ENCODE measurements at regions not wholly inside any gene's neighbourhood (a gene's known extent, or its start where the extent isn't known, plus 50 kb on each side); places are given as distances from the start of the nearest gene placed in this dataset.

DNA sequence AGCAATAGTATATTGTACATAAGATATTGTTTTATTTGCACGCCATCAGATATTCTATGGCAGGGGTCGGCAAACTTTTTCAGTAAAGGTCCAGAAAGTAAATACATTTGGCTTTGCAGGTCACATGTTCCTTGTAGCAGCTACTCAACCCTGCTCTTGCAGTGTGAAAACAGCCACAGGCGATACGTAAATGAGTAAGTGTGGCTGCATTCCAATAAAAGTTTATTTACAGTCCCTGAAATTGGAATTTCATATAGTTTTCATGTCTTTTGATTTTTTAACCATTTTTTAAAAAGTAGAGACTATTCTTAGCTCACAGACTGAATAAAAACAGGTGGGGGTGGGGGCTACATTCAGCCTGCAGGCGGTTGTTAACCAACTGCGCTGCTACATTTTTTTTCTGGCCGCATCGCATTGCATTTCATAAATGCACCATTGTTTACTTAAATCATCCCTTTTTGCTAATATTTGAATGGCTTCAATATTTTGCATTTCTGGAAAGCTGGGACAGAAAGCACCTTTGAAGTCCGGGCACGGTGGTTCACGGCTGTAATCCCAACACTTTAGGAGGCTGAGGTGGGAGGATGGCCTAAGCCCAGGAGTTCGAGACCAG lies 50.5 kb upstream of the HAPSTR1 start:
- Histone ChIP-seq H3K36me3 (ENCODE audit: control insufficient read depth, insufficient read depth, low read length) (no peaks in the 10 kb centered on the region), H3K4me2 (ENCODE audit: low read length) (no peak overlapping the region), H3K79me2 (no peaks in the 10 kb centered on the region), H3K27me3 (ENCODE audit: control insufficient read depth, insufficient read depth, low read length) (no peaks in the 10 kb centered on the region), H3K4me1 (no peaks in the 10 kb centered on the region), H3K27ac (no peak overlapping the region), H2AFZ (no peak overlapping the region), H3K9ac (no peak overlapping the region), H3K4me3 (ENCODE audit: low read depth, low read length) (no peak overlapping the region), H3K9me3 (ENCODE audit: control insufficient read depth, low read length) (no peaks in the 10 kb centered on the region)
- TF ChIP-seq, protein P1, sequence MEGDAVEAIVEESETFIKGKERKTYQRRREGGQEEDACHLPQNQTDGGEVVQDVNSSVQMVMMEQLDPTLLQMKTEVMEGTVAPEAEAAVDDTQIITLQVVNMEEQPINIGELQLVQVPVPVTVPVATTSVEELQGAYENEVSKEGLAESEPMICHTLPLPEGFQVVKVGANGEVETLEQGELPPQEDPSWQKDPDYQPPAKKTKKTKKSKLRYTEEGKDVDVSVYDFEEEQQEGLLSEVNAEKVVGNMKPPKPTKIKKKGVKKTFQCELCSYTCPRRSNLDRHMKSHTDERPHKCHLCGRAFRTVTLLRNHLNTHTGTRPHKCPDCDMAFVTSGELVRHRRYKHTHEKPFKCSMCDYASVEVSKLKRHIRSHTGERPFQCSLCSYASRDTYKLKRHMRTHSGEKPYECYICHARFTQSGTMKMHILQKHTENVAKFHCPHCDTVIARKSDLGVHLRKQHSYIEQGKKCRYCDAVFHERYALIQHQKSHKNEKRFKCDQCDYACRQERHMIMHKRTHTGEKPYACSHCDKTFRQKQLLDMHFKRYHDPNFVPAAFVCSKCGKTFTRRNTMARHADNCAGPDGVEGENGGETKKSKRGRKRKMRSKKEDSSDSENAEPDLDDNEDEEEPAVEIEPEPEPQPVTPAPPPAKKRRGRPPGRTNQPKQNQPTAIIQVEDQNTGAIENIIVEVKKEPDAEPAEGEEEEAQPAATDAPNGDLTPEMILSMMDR (IDR thresholded peaks at IDR 0.05): no peak
